ENCODE measurements at regions not wholly inside any gene's neighbourhood (a gene's known extent, or its start where the extent isn't known, plus 50 kb on each side); places are given as distances from the start of the nearest gene placed in this dataset.
"Not testable (repeated sequence)": the region's sequence is repeated elsewhere in the genome, so short reads cannot be mapped to it uniquely, and the experiment has no call there.

GRCh38 chr7:109545686-109546085, 976.0 kb downstream of the DNAJB9 start:
- FAIRE-seq (no peak), DNase-seq (ENCODE audit: insufficient read length, low spot score) (no peak)
- TF ChIP-seq CTCF (IDR thresholded peaks at IDR 0.05; ENCODE audit: insufficient read depth, missing control alignments) = no peak

DNA sequence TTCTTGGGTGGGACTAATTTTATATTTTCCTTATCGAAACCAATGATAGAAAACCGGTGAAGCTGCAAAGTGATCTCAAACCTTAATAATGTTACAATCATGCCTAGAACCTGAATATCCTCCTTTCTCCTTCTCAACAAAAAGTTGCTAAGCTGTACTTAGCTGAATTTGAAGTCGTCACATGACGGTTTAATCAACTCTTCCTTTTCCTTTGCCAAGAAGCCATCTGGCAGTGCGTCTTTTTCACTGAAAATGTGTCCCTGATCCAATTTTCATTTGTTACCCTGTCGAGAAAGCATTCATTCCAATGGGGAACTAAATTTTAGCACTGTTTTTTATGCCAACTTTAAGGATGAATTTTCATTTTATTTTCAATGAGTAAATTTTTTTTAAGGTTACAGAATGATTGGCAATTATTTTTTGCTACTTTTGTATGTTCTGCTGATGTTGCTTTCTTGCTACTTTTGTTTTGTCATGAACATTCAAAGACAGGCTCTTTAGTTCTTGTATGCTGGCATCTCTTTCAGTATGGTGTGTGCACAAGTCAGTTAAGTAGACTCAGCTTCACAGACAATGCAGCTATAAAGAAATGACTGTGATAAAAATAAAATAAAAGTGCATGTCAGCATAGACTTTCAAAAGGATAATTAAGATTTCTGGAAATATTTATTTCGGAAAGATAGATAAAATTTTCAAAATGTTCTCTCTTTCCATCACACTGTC, 980.0 kb downstream of the DNAJB9 start:
- DNase-seq (ENCODE audit: insufficient read length, low spot score) (no peak), FAIRE-seq (no peak)
- no peak for TF ChIP-seq CTCF (IDR thresholded peaks at IDR 0.05; ENCODE audit: insufficient read depth, missing control alignments)

- no peak for TF ChIP-seq CTCF (IDR thresholded peaks at IDR 0.05; ENCODE audit: insufficient read depth, missing control alignments)
- DNase-seq (ENCODE audit: insufficient read length, low spot score) = no peak
- no peak for FAIRE-seq
Observed at GRCh38 chr7:109552017-109552416, 982.3 kb downstream of the DNAJB9 start.

DNA sequence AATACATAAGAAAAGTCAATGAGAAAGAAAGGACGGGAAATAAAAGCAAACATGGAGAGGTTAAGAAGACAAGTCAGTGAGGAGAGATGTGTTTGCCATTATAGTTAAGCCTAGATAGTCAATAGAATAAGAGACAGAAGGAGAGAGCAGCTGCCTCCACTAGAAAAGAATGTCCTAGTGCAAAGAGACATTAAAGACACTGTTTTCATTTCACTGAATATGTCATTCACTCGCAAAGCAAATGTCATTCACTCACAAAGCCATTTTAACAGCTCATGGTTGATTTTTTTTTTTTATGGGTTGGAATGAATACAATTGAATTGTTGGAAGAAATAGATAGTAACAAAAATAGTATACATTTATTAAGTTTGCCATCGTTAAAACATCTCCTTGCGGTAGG, 1007.6 kb downstream of the DNAJB9 start:
- no peak for TF ChIP-seq CTCF (IDR thresholded peaks at IDR 0.05; ENCODE audit: insufficient read depth, missing control alignments)
- FAIRE-seq = no peak
- no peak for DNase-seq (ENCODE audit: insufficient read length, low spot score)

GRCh38 chr7:109579901-109580300, 1010.2 kb downstream of the DNAJB9 start:
- no peak for TF ChIP-seq CTCF (IDR thresholded peaks at IDR 0.05; ENCODE audit: insufficient read depth, missing control alignments)
- no peak for DNase-seq (ENCODE audit: insufficient read length, low spot score)
- no peak for FAIRE-seq

- no peak for FAIRE-seq
- TF ChIP-seq CTCF (IDR thresholded peaks at IDR 0.05; ENCODE audit: insufficient read depth, missing control alignments) = no peak
- no peak for DNase-seq (ENCODE audit: insufficient read length, low spot score)
Observed at GRCh38 chr7:109582211-109582610, 1012.5 kb downstream of the DNAJB9 start.

GRCh38 chr7:109596948-109597347, 1027.3 kb downstream of the DNAJB9 start:
- DNase-seq (ENCODE audit: insufficient read length, low spot score); FAIRE-seq: not testable (repeated sequence)

DNA sequence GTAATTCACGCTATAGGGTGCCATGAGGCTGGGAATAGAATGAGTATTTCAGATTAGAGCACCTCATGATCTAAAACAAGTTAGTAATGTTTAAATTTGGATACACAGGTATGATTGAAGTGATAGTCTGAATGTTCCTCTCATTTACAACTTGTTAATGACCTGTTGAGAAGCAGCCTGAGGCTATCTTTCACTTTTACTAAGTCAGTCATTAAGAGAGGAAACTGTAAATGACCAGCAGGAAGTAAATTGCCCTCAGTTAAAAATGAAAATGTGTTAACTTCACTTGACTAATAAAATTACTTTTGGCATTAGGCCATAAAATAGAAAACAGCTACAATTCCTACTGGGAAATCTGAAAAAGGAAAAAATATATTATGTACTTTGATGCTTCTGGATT, 1042.0 kb downstream of the DNAJB9 start:
- FAIRE-seq (no peak), DNase-seq (ENCODE audit: insufficient read length, low spot score) (no peak)
- TF ChIP-seq CTCF (IDR thresholded peaks at IDR 0.05; ENCODE audit: insufficient read depth, missing control alignments) = no peak
